ENCODE measurements at regions not wholly inside any gene's neighbourhood (a gene's known extent, or its start where the extent isn't known, plus 50 kb on each side); places are given as distances from the start of the nearest gene placed in this dataset.

DNA sequence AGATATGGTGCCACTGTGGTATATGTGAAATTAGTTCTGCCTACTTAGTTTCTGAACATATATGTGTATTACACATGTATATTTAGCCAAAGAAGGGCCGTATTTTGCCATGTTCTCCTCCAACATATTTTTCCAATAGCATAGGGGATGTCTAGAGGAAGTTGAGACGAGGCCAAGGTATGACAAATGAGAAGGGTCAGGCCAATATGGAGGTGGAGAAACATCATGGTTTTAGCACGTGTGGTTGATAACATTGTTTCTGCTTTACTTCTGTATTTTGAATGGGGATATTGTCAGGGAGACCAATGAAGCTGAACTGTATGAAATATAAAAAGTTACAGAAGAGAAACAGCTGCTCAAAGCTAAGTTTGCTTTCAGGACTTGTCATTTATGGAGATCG is 246.7 kb upstream of the TLL1 start:
- no peak overlapping the region for H3K4me3 Mint-ChIP-seq
- WGBS (ENCODE audit: insufficient coverage): 44% methylated on average over 1 of the region's 4 CpGs
- Histone ChIP-seq H4K20me1 (ENCODE audit: insufficient read depth, low read length) (no peaks in the 10 kb centered on the region), H2AFZ (ENCODE audit: insufficient read depth, low read depth, low read length, poor library complexity, severe bottlenecking) (no peak overlapping the region), H3K4me3 (replicated peaks in 1 of 3; ENCODE audit: low read depth in 2 of 3, low read length in 3 of 3) (no peak overlapping the region), H3K27me3 (ENCODE audit: control insufficient read depth in 2 of 2, insufficient read depth in 2 of 2, low read length in 2 of 2) (no peaks in the 10 kb centered on the region), H3K4me2 (replicated peaks; ENCODE audit: extremely low read depth, low read length, poor library complexity, severe bottlenecking) (no peak overlapping the region), H3K36me3 (replicated peaks in 1 of 2; ENCODE audit: control insufficient read depth in 1 of 2, insufficient read depth in 2 of 2, low read length in 2 of 2) (no peaks in the 10 kb centered on the region), H3K9ac (ENCODE audit: insufficient read depth, low read length, poor library complexity, severe bottlenecking) (no peak overlapping the region), H3K4me1 (ENCODE audit: control insufficient read depth in 1 of 2, insufficient read depth in 2 of 2, low read length in 2 of 2) (no peaks in the 10 kb centered on the region), H3K27ac (ENCODE audit: low read depth in 1 of 2, low read length in 2 of 2) (no peak overlapping the region), H3K79me2 (ENCODE audit: insufficient read depth, low read length) (no peaks in the 10 kb centered on the region), H3K9me3 (replicated peaks in 1 of 2; ENCODE audit: control insufficient read depth in 1 of 2, insufficient read depth in 1 of 2, low read length in 2 of 2) (no peaks in the 10 kb centered on the region)
- H3K9me3 Mint-ChIP-seq: peaks cover 0 to 7% (median 0%) of the 10 kb centered on the region in 7 donors
- H3K27me3 Mint-ChIP-seq (ENCODE audit: low read depth in 3 of 3): peaks cover 0 to under 1% (median 0%) of the 10 kb centered on the region in 3 donors
- no peaks in the 10 kb centered on the region for H3K4me1 Mint-ChIP-seq
- no peaks in the 10 kb centered on the region for H3K36me3 Mint-ChIP-seq
- TF ChIP-seq, protein P1, sequence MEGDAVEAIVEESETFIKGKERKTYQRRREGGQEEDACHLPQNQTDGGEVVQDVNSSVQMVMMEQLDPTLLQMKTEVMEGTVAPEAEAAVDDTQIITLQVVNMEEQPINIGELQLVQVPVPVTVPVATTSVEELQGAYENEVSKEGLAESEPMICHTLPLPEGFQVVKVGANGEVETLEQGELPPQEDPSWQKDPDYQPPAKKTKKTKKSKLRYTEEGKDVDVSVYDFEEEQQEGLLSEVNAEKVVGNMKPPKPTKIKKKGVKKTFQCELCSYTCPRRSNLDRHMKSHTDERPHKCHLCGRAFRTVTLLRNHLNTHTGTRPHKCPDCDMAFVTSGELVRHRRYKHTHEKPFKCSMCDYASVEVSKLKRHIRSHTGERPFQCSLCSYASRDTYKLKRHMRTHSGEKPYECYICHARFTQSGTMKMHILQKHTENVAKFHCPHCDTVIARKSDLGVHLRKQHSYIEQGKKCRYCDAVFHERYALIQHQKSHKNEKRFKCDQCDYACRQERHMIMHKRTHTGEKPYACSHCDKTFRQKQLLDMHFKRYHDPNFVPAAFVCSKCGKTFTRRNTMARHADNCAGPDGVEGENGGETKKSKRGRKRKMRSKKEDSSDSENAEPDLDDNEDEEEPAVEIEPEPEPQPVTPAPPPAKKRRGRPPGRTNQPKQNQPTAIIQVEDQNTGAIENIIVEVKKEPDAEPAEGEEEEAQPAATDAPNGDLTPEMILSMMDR (IDR thresholded peaks at IDR 0.05): no peak
- intact Hi-C loops (cut with micrococcal nuclease): no loop called here
- DNase-seq: no peak
- no peak overlapping the region for H3K27ac Mint-ChIP-seq

DNA sequence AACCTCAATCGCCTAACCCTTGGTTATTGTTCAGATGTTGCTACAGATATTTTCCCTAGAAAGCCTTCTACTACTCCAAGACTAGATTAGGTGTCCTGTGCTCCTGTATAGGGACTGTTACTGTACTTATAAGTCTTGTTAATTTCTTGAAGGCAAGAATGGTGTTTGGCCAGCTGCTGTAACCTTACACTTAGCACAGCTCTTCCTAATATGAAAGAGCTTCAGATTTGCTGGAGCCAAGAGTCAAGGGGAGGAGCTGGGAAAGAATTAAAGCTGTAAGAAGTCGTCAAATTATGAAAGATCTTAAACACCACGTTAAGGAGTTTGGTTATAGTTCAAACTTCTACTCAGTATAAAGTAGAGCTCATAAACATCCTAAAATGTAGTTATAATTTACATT is 245.9 kb upstream of the TLL1 start:
- no peak overlapping the region for H3K27ac Mint-ChIP-seq
- H3K27me3 ChIP-seq (ENCODE audit: control insufficient read depth in 2 of 2, insufficient read depth in 2 of 2, low read length in 2 of 2): no peaks in the 10 kb centered on the region
- no peaks in the 10 kb centered on the region for H3K36me3 Mint-ChIP-seq
- no peaks in the 10 kb centered on the region for H3K79me2 ChIP-seq (ENCODE audit: insufficient read depth, low read length)
- H3K9me3 Mint-ChIP-seq: peaks cover 0 to 4% (median 0%) of the 10 kb centered on the region in 7 donors
- no peaks in the 10 kb centered on the region for H4K20me1 ChIP-seq (ENCODE audit: insufficient read depth, low read length)
- H3K27me3 Mint-ChIP-seq (ENCODE audit: low read depth in 3 of 3): peaks cover 0 to 1% (median 0%) of the 10 kb centered on the region in 3 donors
- H3K36me3 ChIP-seq (replicated peaks in 1 of 2; ENCODE audit: control insufficient read depth in 1 of 2, insufficient read depth in 2 of 2, low read length in 2 of 2): no peaks in the 10 kb centered on the region
- intact Hi-C loops (cut with micrococcal nuclease): no loop called here
- H3K9ac ChIP-seq (ENCODE audit: insufficient read depth, low read length, poor library complexity, severe bottlenecking): no peak overlapping the region
- no peaks in the 10 kb centered on the region for H3K4me1 Mint-ChIP-seq
- no peaks in the 10 kb centered on the region for H3K4me1 ChIP-seq (ENCODE audit: control insufficient read depth in 1 of 2, insufficient read depth in 2 of 2, low read length in 2 of 2)
- TF ChIP-seq, protein P1 (IDR thresholded peaks at IDR 0.05): no peak
- H2AFZ ChIP-seq (ENCODE audit: insufficient read depth, low read depth, low read length, poor library complexity, severe bottlenecking): no peak overlapping the region
- H3K4me3 ChIP-seq (replicated peaks in 1 of 3; ENCODE audit: low read depth in 2 of 3, low read length in 3 of 3): no peak overlapping the region
- peak overlapping the region in 1 of 2 donors; percentile 6 for H3K4me3 Mint-ChIP-seq
- no CpG with 5 or more reads among the region's 3 CpGs for WGBS (ENCODE audit: insufficient coverage)
- DNase-seq: no peak
- no peaks in the 10 kb centered on the region for H3K9me3 ChIP-seq (replicated peaks in 1 of 2; ENCODE audit: control insufficient read depth in 1 of 2, insufficient read depth in 1 of 2, low read length in 2 of 2)
- no peak overlapping the region for H3K4me2 ChIP-seq (replicated peaks; ENCODE audit: extremely low read depth, low read length, poor library complexity, severe bottlenecking)
- no peak overlapping the region for H3K27ac ChIP-seq (ENCODE audit: low read depth in 1 of 2, low read length in 2 of 2)

All from CD14-positive monocyte (primary cell).